Neural progenitor cell (in vitro differentiated cells): ENCODE measurements at regions not wholly inside any gene's neighbourhood (a gene's known extent, or its start where the extent isn't known, plus 50 kb on each side); places are given as distances from the start of the nearest gene placed in this dataset.

Source experiments
- EZH2 ChIP-seq: fragments of 200-600 bp; sonication (generic); IDR thresholded peaks from 2 replicates; pipeline ENCODE4 v1.6.1; 2017; ENCODE audit warnings: antibody characterized with exemption, mild to moderate bottlenecking, moderate library complexity
- EZH2phosphoT487 ChIP-seq: fragments of 200-600 bp; sonication (generic); IDR thresholded peaks from 2 replicates; pipeline ENCODE4 v1.6.1; 2017; ENCODE audit warnings: antibody characterized with exemption
- TF ChIP-seq, protein P1 (sequence below): fragments of 200-600 bp; sonication (generic); IDR thresholded peaks from 2 replicates; pipeline ENCODE4 v1.5.1; 2017; ENCODE audit warnings: antibody characterized with exemption, mild to moderate bottlenecking

DNA sequence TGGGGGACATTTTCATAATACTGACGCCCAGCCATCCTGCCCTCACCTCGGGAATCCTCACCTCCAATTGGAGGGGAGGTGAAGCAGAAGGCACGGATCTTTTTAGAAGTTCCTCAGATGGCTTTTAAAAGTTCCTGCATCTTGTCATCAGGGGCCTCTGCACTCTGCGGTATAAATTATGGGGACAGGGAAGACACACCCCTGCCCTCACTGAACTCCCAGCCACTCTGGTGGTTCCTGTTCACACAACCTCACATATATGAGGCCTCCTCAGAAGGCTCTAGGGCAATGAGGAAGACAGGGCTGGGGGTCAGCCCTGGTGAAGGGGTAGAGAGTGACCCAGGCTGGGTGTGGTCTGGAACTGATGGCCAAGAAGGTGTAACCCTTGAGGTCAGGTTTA is 187.0 kb downstream of the SOD2 start:
- TF ChIP-seq, protein P1, sequence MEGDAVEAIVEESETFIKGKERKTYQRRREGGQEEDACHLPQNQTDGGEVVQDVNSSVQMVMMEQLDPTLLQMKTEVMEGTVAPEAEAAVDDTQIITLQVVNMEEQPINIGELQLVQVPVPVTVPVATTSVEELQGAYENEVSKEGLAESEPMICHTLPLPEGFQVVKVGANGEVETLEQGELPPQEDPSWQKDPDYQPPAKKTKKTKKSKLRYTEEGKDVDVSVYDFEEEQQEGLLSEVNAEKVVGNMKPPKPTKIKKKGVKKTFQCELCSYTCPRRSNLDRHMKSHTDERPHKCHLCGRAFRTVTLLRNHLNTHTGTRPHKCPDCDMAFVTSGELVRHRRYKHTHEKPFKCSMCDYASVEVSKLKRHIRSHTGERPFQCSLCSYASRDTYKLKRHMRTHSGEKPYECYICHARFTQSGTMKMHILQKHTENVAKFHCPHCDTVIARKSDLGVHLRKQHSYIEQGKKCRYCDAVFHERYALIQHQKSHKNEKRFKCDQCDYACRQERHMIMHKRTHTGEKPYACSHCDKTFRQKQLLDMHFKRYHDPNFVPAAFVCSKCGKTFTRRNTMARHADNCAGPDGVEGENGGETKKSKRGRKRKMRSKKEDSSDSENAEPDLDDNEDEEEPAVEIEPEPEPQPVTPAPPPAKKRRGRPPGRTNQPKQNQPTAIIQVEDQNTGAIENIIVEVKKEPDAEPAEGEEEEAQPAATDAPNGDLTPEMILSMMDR, result no peak
- TF ChIP-seq EZH2phosphoT487 (no peak), EZH2 (no peak)
